K562 (cell line): ENCODE measurements at regions not wholly inside any gene's neighbourhood (a gene's known extent, or its start where the extent isn't known, plus 50 kb on each side); places are given as distances from the start of the nearest gene placed in this dataset.

ENCODE experiments used
- ATAC-seq: fragments of 200-7000 bp; cut with Tn5 transposase; 3 replicates; pipeline ENCODE4 v1.9.1; 2020; ENCODE audit warnings: moderate library complexity
- BruUV-seq: library from RNA; stranded (reverse); fragments of 400-500 nt; replicated peaks from 2 replicates; lab custom pipeline; 2021; lab: Mats Ljungman, UMichigan
- CTCF ChIA-PET: fragments of 300-600 bp; formaldehyde crosslinking; extraction: SDS; loops from one replicate; lab custom pipeline; 2021; ENCODE audit warnings: low intra/inter-chr PET ratio; lab: Yijun Ruan, JAX
- POLR2A ChIA-PET: fragments of 300-600, 350-650 bp; sonication (Branson Sonifier 250); formaldehyde crosslinking; extraction: SDS; loops from one replicate; lab custom pipeline; 2021; ENCODE audit warnings: antibody characterized with exemption, inconsistent platforms; lab: Yijun Ruan, JAX
- DNase-seq, 4 experiments: peaks; one replicate each; pipeline versions ENCODE4 v3.0.0 to v3.0.0-alpha.2; 2011 to 2018; ENCODE audit warnings: low spot score in 3 of 4, mixed read lengths in 3 of 4; ENCODE audit errors: extremely low read depth in 1 of 4
- FAIRE-seq: peaks from 2 replicates; lab custom pipeline; 2011; peaks lifted over from hg19 to GRCh38; lab: Jason Lieb, UNC
- H2AFZ ChIP-seq: 2 replicates; pipeline ENCODE4 v1.6.0; 2011; ENCODE audit warnings: low read depth, low read length, control low read depth, inconsistent platforms
- H3K27ac ChIP-seq: fragments of 200-600 bp; 3 replicates; pipeline ENCODE4 v1.8.0; 2011; ENCODE audit warnings: low read depth, mild to moderate bottlenecking, control low read depth, inconsistent platforms, low read length, moderate library complexity, mixed read lengths; ENCODE audit errors: extremely low read depth
- H3K27me3 ChIP-seq, 2 experiments: fragments of 300-600 bp in 1 of 2; 2 replicates in 1 of 2; 3 replicates in 1 of 2; pipeline versions ENCODE4 v1.6.0 to v1.8.0; 2011; ENCODE audit warnings: inconsistent platforms in 2 of 2, low read length in 2 of 2, mild to moderate bottlenecking in 1 of 2, mixed read lengths in 1 of 2, moderate library complexity in 1 of 2; ENCODE audit not compliant: control insufficient read depth in 2 of 2, insufficient read depth in 2 of 2
- H3K36me3 ChIP-seq: fragments of 300-600 bp; 3 replicates; pipeline ENCODE4 v1.8.0; 2011; ENCODE audit warnings: mild to moderate bottlenecking, low read length, inconsistent platforms; ENCODE audit not compliant: control insufficient read depth, insufficient read depth
- H3K4me1 ChIP-seq, 2 experiments: fragments of 200-600 bp in 1 of 2; replicated peaks in 1 of 2; 2 replicates in 1 of 2; 3 replicates in 1 of 2; pipeline versions ENCODE4 v1.5.1 to v1.8.0; 2011; ENCODE audit warnings: inconsistent platforms in 2 of 2, low read length in 2 of 2, mild to moderate bottlenecking in 1 of 2, mixed read lengths in 1 of 2, moderate library complexity in 1 of 2; ENCODE audit not compliant: control insufficient read depth in 2 of 2, insufficient read depth in 2 of 2
- H3K4me2 ChIP-seq: 2 replicates; pipeline ENCODE4 v1.6.1; 2011; ENCODE audit warnings: low read length, control low read depth, inconsistent platforms, mixed read lengths; ENCODE audit not compliant: insufficient read depth
- H3K4me3 ChIP-seq: fragments of 200-600 bp; sonication (generic), shearing (Covaris generic); 2 replicates; pipeline ENCODE4 v1.5.1; 2016; ENCODE audit warnings: control low read depth, inconsistent platforms
- H3K79me2 ChIP-seq: fragments of 200-600 bp; 3 replicates; pipeline ENCODE4 v1.8.0; 2011; ENCODE audit warnings: low read length, inconsistent platforms; ENCODE audit not compliant: control insufficient read depth, insufficient read depth
- H3K9ac ChIP-seq, 2 experiments: 2 replicates each; pipeline versions ENCODE4 v1.6.0 to v1.6.1; 2011; ENCODE audit warnings: low read depth in 2 of 2, low read length in 2 of 2, control low read depth in 1 of 2, inconsistent platforms in 1 of 2, mild to moderate bottlenecking in 1 of 2, mixed read lengths in 1 of 2; ENCODE audit not compliant: insufficient read depth in 1 of 2
- H3K9me1 ChIP-seq: one replicate; pipeline ENCODE4 v1.6.0; 2011; ENCODE audit warnings: inconsistent platforms, mild to moderate bottlenecking, low read length, moderate library complexity; ENCODE audit not compliant: control insufficient read depth, insufficient read depth
- H3K9me3 ChIP-seq: replicated peaks from 2 replicates; pipeline ENCODE4 v1.5.1; 2011; ENCODE audit warnings: low read depth, low read length, inconsistent platforms; ENCODE audit not compliant: control insufficient read depth, insufficient read depth
- H4K20me1 ChIP-seq: replicated peaks from 2 replicates; pipeline ENCODE4 v1.6.1; 2011; ENCODE audit warnings: low read length, inconsistent platforms, mixed read lengths; ENCODE audit not compliant: control insufficient read depth, insufficient read depth
- ARID2 ChIP-seq: fragments of 450-650 bp; IDR thresholded peaks from 2 replicates; pipeline ENCODE4 v1.6.1; 2017; ENCODE audit warnings: antibody characterized with exemption, mild to moderate bottlenecking
- BRD4 ChIP-seq: fragments of 200-600 bp; sonication (generic); IDR thresholded peaks from 2 replicates; pipeline ENCODE4 v1.6.1; 2017; ENCODE audit warnings: inconsistent platforms
- CHD1 ChIP-seq: fragments of 200-600 bp; sonication (generic); IDR thresholded peaks from one replicate; pipeline ENCODE4 v1.6.1; 2012; ENCODE audit warnings: mild to moderate bottlenecking, moderate library complexity, low read length, inconsistent platforms
- FOXJ2 ChIP-seq: fragments of 200-800 bp; sonication (Bioruptor generic); IDR thresholded peaks from 2 replicates; pipeline ENCODE4 v1.6.1; 2016; ENCODE audit warnings: missing genetic modification characterization, missing compliant biosample characterization
- MTA3 ChIP-seq: fragments of 450-650 bp; formaldehyde crosslinking; IDR thresholded peaks from 2 replicates; pipeline ENCODE4 v1.6.1; 2017; ENCODE audit warnings: mild to moderate bottlenecking, borderline replicate concordance
- PHTF2 ChIP-seq: fragments of 250-450 bp; sonication (Bioruptor Pico); IDR thresholded peaks from 2 replicates; pipeline ENCODE4 v1.5.0; 2021; ENCODE audit warnings: mild to moderate bottlenecking
- SPI1 ChIP-seq: IDR thresholded peaks from 2 replicates; pipeline ENCODE4 v1.6.1; 2011; ENCODE audit warnings: low read depth, low read length, control low read depth, borderline replicate concordance
- THRAP3 ChIP-seq: fragments of 450-650 bp; IDR thresholded peaks from 2 replicates; pipeline ENCODE4 v1.6.1; 2016; ENCODE audit warnings: mild to moderate bottlenecking, inconsistent platforms, borderline replicate concordance
- THRB ChIP-seq: fragments of 450-650 bp; formaldehyde crosslinking; conservative IDR thresholded peaks from 2 replicates; pipeline ENCODE4 v1.4.0; 2022; ENCODE audit warnings: mild to moderate bottlenecking, missing genetic modification characterization
- ZBTB17 ChIP-seq: fragments of 450-650 bp; formaldehyde crosslinking; IDR thresholded peaks from 2 replicates; pipeline ENCODE4 v1.4.0; 2020; ENCODE audit warnings: mild to moderate bottlenecking
- ZFP1 ChIP-seq: fragments of 450-650 bp; formaldehyde crosslinking; IDR thresholded peaks from 2 replicates; pipeline ENCODE4 v1.4.0; 2020; ENCODE audit warnings: mild to moderate bottlenecking, mixed read lengths
- ZNF175 ChIP-seq: fragments of 200-800 bp; sonication (Bioruptor generic); IDR thresholded peaks from 2 replicates; pipeline ENCODE4 v1.6.1; 2016; ENCODE audit warnings: low read depth, mild to moderate bottlenecking, missing genetic modification characterization, missing compliant biosample characterization
- ZZZ3 ChIP-seq: fragments of 450-650 bp; IDR thresholded peaks from 2 replicates; pipeline ENCODE4 v1.6.1; 2016; ENCODE audit warnings: antibody characterized with exemption, mild to moderate bottlenecking, moderate library complexity
- WGBS: fragments of 100-300 bp; shearing (Covaris generic); methylation state at CpG from one replicate; pipeline ENCODE4 v1.1.6; 2016; ENCODE audit warnings: low coverage, mixed read lengths; ENCODE audit not compliant: insufficient coverage; ENCODE audit errors: missing lambda C conversion rate; 5-methylcytosine and 5-hydroxymethylcytosine counted together
- in situ Hi-C: fragments of 300-500 bp; cut with MboI; formaldehyde crosslinking; loops from 4 replicates; pipeline ENCODE4 v1.15.0; 2018; ENCODE audit warnings: inconsistent platforms, mixed read lengths
- intact Hi-C: fragments of 100-400 bp; cut with micrococcal nuclease; formaldehyde crosslinking; loops from 2 replicates; pipeline ENCODE4 v1.14.2; 2022
- TF ChIP-seq, protein P1 (sequence below): fragments of 250-450 bp; sonication (Bioruptor Pico); IDR thresholded peaks from 2 replicates; pipeline ENCODE4 v1.9.0; 2021; ENCODE audit warnings: mild to moderate bottlenecking, inconsistent platforms
- TF ChIP-seq, protein P2 (sequence below): sonication (generic); formaldehyde crosslinking; IDR thresholded peaks from 2 replicates; pipeline ENCODE4 v1.5.0; 2020; ENCODE audit warnings: missing genetic modification reagents
- TF ChIP-seq, protein P3 (sequence below), 2 experiments: fragments of 450-650 bp; IDR thresholded peaks; 2 replicates each; pipeline ENCODE4 v1.6.1; 2016
- TF ChIP-seq, protein P4 (sequence below): fragments of 250-450 bp; sonication (Bioruptor Pico); IDR thresholded peaks from 2 replicates; pipeline ENCODE4 v1.5.0; 2021
- TF ChIP-seq, protein P5 (sequence below): sonication (generic); formaldehyde crosslinking; IDR thresholded peaks from 2 replicates; pipeline ENCODE4 v1.9.0; 2022; ENCODE audit warnings: mild to moderate bottlenecking, missing genetic modification reagents

DNA sequence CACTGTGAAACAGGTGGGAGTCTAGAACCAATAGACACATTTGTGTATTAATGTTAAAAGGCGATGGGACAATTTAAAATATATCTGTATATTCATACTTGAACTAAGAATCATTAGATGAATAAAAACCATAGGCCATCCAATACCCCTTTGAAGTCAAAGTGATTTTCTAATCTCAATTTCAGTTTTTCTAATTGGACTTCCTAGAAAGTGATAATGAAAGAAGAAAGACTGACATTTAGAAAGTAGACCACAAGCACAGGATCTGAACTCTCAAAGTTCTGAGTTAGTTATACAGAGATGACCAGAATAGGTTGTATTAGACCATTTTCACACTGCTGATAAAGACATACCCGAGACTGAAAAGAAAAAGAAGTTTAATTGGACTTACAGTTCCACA is 412.8 kb upstream of the PIK3R1 start:
- ChIA-PET POLR2A (no interaction called here), CTCF (no interaction called here)
- no TSS peak for BruUV-seq
- ATAC-seq (no peak), DNase-seq (no peak), FAIRE-seq (no peak)
- no peak overlapping the region for H2AFZ ChIP-seq
- no peaks in the 10 kb centered on the region for H3K4me1 ChIP-seq
- H3K4me2 ChIP-seq: no peak overlapping the region
- in situ Hi-C loops: no loop called here
- H3K27me3 ChIP-seq: no peaks in the 10 kb centered on the region
- H3K9me1 ChIP-seq: no peaks in the 10 kb centered on the region
- no peaks in the 10 kb centered on the region for H3K36me3 ChIP-seq
- no peaks in the 10 kb centered on the region for H3K9me3 ChIP-seq
- H4K20me1 ChIP-seq: 0 out of 2 replicates have a peak, but pooled peaks cover 3% of the 10 kb centered on the region
- H3K27ac ChIP-seq: no peak overlapping the region
- 9% methylated on average over 2 of the region's 2 CpGs for WGBS
- H3K9ac ChIP-seq: no peak overlapping the region
- no peaks in the 10 kb centered on the region for H3K79me2 ChIP-seq
- no peak overlapping the region for H3K4me3 ChIP-seq
- intact Hi-C loops: no loop called here
- TF ChIP-seq ZNF175 (CRISPR knock-in tag) (no peak), FOXJ2 (tag) (no peak), THRAP3 (no peak), ZBTB17 (CRISPR knock-in tag) (no peak), THRB (CRISPR knock-in tag) (no peak), ZZZ3 (no peak), BRD4 (no peak), SPI1 (no peak), ARID2 (no peak), PHTF2 (CRISPR knock-in tag) (no peak), ZFP1 (CRISPR knock-in tag) (no peak), CHD1 (no peak), MTA3 (no peak)
- TF ChIP-seq, protein P1, sequence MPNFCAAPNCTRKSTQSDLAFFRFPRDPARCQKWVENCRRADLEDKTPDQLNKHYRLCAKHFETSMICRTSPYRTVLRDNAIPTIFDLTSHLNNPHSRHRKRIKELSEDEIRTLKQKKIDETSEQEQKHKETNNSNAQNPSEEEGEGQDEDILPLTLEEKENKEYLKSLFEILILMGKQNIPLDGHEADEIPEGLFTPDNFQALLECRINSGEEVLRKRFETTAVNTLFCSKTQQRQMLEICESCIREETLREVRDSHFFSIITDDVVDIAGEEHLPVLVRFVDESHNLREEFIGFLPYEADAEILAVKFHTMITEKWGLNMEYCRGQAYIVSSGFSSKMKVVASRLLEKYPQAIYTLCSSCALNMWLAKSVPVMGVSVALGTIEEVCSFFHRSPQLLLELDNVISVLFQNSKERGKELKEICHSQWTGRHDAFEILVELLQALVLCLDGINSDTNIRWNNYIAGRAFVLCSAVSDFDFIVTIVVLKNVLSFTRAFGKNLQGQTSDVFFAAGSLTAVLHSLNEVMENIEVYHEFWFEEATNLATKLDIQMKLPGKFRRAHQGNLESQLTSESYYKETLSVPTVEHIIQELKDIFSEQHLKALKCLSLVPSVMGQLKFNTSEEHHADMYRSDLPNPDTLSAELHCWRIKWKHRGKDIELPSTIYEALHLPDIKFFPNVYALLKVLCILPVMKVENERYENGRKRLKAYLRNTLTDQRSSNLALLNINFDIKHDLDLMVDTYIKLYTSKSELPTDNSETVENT (CRISPR knock-in tag): no peak
- TF ChIP-seq, protein P2, sequence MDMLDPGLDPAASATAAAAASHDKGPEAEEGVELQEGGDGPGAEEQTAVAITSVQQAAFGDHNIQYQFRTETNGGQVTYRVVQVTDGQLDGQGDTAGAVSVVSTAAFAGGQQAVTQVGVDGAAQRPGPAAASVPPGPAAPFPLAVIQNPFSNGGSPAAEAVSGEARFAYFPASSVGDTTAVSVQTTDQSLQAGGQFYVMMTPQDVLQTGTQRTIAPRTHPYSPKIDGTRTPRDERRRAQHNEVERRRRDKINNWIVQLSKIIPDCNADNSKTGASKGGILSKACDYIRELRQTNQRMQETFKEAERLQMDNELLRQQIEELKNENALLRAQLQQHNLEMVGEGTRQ: no peak
- TF ChIP-seq, protein P3, sequence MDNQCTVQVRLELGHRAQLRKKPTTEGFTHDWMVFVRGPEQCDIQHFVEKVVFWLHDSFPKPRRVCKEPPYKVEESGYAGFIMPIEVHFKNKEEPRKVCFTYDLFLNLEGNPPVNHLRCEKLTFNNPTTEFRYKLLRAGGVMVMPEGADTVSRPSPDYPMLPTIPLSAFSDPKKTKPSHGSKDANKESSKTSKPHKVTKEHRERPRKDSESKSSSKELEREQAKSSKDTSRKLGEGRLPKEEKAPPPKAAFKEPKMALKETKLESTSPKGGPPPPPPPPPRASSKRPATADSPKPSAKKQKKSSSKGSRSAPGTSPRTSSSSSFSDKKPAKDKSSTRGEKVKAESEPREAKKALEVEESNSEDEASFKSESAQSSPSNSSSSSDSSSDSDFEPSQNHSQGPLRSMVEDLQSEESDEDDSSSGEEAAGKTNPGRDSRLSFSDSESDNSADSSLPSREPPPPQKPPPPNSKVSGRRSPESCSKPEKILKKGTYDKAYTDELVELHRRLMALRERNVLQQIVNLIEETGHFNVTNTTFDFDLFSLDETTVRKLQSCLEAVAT (IDR thresholded peaks at IDR 0.05): no peak
- TF ChIP-seq, protein P4, sequence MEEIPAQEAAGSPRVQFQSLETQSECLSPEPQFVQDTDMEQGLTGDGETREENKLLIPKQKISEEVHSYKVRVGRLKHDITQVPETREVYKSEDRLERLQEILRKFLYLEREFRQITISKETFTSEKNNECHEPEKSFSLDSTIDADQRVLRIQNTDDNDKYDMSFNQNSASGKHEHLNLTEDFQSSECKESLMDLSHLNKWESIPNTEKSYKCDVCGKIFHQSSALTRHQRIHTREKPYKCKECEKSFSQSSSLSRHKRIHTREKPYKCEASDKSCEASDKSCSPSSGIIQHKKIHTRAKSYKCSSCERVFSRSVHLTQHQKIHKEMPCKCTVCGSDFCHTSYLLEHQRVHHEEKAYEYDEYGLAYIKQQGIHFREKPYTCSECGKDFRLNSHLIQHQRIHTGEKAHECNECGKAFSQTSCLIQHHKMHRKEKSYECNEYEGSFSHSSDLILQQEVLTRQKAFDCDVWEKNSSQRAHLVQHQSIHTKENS (CRISPR knock-in tag): no peak
- TF ChIP-seq, protein P5, sequence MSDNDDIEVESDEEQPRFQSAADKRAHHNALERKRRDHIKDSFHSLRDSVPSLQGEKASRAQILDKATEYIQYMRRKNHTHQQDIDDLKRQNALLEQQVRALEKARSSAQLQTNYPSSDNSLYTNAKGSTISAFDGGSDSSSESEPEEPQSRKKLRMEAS (CRISPR knock-in tag): no peak
